Stomach (tissue), 8 donors: ENCODE measurements at regions not wholly inside any gene's neighbourhood (a gene's known extent, or its start where the extent isn't known, plus 50 kb on each side); places are given as distances from the start of the nearest gene placed in this dataset.

Experiments
- DNase-seq, 2 donors: peaks; one replicate each; pipeline versions ENCODE4 v3.0.0 to v3.0.0-alpha.2; 2013 to 2019
- H3K27ac ChIP-seq, 5 donors: fragments of 200-600 bp in 4 of 5; sonication (generic) in 4 of 5; one replicate each; pipeline ENCODE4 v1.5.1; 2013 to 2019; ENCODE audit warnings: mild to moderate bottlenecking in 1 of 5, moderate library complexity in 1 of 5
- H3K27me3 ChIP-seq, 3 donors: fragments of 200-600 bp; sonication (generic); one replicate each; pipeline ENCODE4 v1.5.1; 2017 to 2019; ENCODE audit warnings: mixed run types in 1 of 3
- H3K36me3 ChIP-seq, 4 donors: fragments of 200-600 bp; sonication (generic); 1 replicate in 3 of 4; 2 replicates in 1 of 4; pipeline ENCODE4 v1.5.1; 2016 to 2019
- H3K4me1 ChIP-seq, 4 donors: fragments of 200-600 bp; sonication (generic); one replicate each; pipeline ENCODE4 v1.5.1; 2016 to 2019
- H3K4me3 ChIP-seq, 4 donors: fragments of 200-600 bp; sonication (generic) in 3 of 4; one replicate each; pipeline ENCODE4 v1.5.1; 2016 to 2019; ENCODE audit warnings: mild to moderate bottlenecking in 1 of 4
- H3K9me3 ChIP-seq, 4 donors: fragments of 200-600 bp; sonication (generic); one replicate each; pipeline ENCODE4 v1.5.1; 2016 to 2019
- CTCF ChIP-seq, 7 experiments: fragments of 450-650 bp in 4 of 7; fragments of 200-600 bp in 3 of 7; sonication (generic) in 3 of 7; IDR thresholded peaks; one replicate each; pipeline ENCODE4 v1.5.1; 2016 to 2019; ENCODE audit warnings: antibody characterized with exemption in 7 of 7, control low read depth in 2 of 7, mild to moderate bottlenecking in 1 of 7
- EP300 ChIP-seq: sonication (generic); formaldehyde crosslinking; IDR thresholded peaks from one replicate; pipeline ENCODE4 v1.6.1; 2017; ENCODE audit warnings: antibody characterized with exemption
- POLR2A ChIP-seq, 4 donors: fragments of 450-650 bp; IDR thresholded peaks; one replicate each; pipeline ENCODE4 v1.6.1; 2016; ENCODE audit warnings: antibody characterized with exemption in 4 of 4, control low read depth in 2 of 4, mild to moderate bottlenecking in 1 of 4, moderate library complexity in 1 of 4
- POLR2AphosphoS5 ChIP-seq, 3 donors: sonication (generic); formaldehyde crosslinking; IDR thresholded peaks; one replicate each; pipeline ENCODE4 v1.6.1; 2016; ENCODE audit warnings: antibody characterized with exemption in 3 of 3
- WGBS, 5 donors: extraction: QIAGEN DNeasy Blood & Tissue Kit in 3 of 5; methylation state at CpG; one replicate each; pipeline versions ENCODE4 v1.1.5 to v1.1.7; 2013 to 2018; 5-methylcytosine and 5-hydroxymethylcytosine counted together
- intact Hi-C: fragments of 100-400 bp; cut with DNase I; formaldehyde crosslinking; loops from one replicate; pipeline ENCODE4 v1.15.1; 2023; ENCODE audit warnings: low total_unique reads
- donor health status: healthy with polysubstance abuse.
- donor health status: Bipolar disorder and iron deficiency.
- donor health status: healthy.

DNA sequence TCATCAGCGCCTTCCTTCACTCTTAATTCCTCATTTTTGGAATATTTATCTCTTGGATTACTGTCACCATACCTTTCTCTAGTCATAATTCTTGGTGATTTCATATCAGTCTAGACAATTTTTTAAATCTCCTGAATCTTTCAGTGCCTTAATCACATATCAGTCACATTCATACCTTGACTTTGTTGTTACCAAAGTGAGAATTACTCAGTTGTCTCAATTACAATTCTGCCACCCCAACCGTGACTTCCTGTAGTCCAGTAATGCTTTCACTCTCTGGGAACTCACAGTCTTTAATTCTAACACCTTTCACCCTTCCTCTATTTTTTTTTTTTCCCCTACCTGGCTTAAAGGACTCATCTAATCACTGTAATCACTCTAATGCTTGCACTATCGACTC is 1275.3 kb upstream of the TENM3 start:
- no peak for DNase-seq
- peaks cover 0 to 3% (median 0%) of the 10 kb centered on the region in 4 donors for H3K9me3 ChIP-seq
- H3K4me3 ChIP-seq, result no peak overlapping the region
- 45 to 67% (median 56%) methylated on average over 3 of the region's 3 CpGs for WGBS, 5 donors
- no peaks in the 10 kb centered on the region for H3K4me1 ChIP-seq
- TF ChIP-seq EP300 (no peak), POLR2AphosphoS5 (IDR thresholded peaks at IDR 0.05) (no peak), CTCF (IDR thresholded peaks at IDR 0.05) (no peak), POLR2A (IDR thresholded peaks at IDR 0.05) (no peak)
- no peaks in the 10 kb centered on the region for H3K36me3 ChIP-seq
- intact Hi-C loops, result no loop called here
- H3K27ac ChIP-seq, result no peak overlapping the region
- no peaks in the 10 kb centered on the region for H3K27me3 ChIP-seq

GRCh38 chr4:180973894-180974293 is 1269.3 kb upstream of the TENM3 start:
- WGBS, 5 donors, result 80 to 91% (median 85%) methylated on average over 4 of the region's 4 CpGs
- Histone ChIP-seq H3K27me3 (no peaks in the 10 kb centered on the region), H3K27ac (no peak overlapping the region), H3K4me3 (no peak overlapping the region), H3K4me1 (no peaks in the 10 kb centered on the region), H3K36me3 (no peaks in the 10 kb centered on the region), H3K9me3 (no peaks in the 10 kb centered on the region)
- intact Hi-C loops, result no loop called here
- no peak for DNase-seq
- TF ChIP-seq CTCF (IDR thresholded peaks at IDR 0.05) (no peak), EP300 (no peak), POLR2A (IDR thresholded peaks at IDR 0.05) (no peak), POLR2AphosphoS5 (IDR thresholded peaks at IDR 0.05) (no peak)

- H3K27ac ChIP-seq, result no peak overlapping the region
- H3K9me3 ChIP-seq, result peaks cover 0 to 7% (median 0%) of the 10 kb centered on the region in 4 donors
- DNase-seq, result no peak
- no peaks in the 10 kb centered on the region for H3K4me1 ChIP-seq
- 79 to 92% (median 86%) methylated on average over 3 of the region's 3 CpGs for WGBS, 5 donors
- TF ChIP-seq POLR2A (IDR thresholded peaks at IDR 0.05) (no peak), CTCF (IDR thresholded peaks at IDR 0.05) (no peak), EP300 (no peak), POLR2AphosphoS5 (IDR thresholded peaks at IDR 0.05) (no peak)
- H3K4me3 ChIP-seq, result no peak overlapping the region
- H3K36me3 ChIP-seq, result no peaks in the 10 kb centered on the region
- intact Hi-C loops, result no loop called here
- H3K27me3 ChIP-seq, result no peaks in the 10 kb centered on the region
These were observed 1252.3 kb upstream of the TENM3 start for GRCh38 chr4:180990931-180991330.

- Histone ChIP-seq H3K4me3 (no peak overlapping the region), H3K36me3 (no peaks in the 10 kb centered on the region), H3K9me3 (peaks cover 0 to 7% (median 0%) of the 10 kb centered on the region in 4 donors), H3K27ac (no peak overlapping the region), H3K27me3 (no peaks in the 10 kb centered on the region), H3K4me1 (no peaks in the 10 kb centered on the region)
- 28 to 52% (median 35%) methylated on average over 1 of the region's 1 CpG for WGBS, 5 donors
- no peak for DNase-seq
- TF ChIP-seq POLR2A (IDR thresholded peaks at IDR 0.05), result no peak
- TF ChIP-seq CTCF (IDR thresholded peaks at IDR 0.05), result no peak
- no peak for TF ChIP-seq POLR2AphosphoS5 (IDR thresholded peaks at IDR 0.05)
- TF ChIP-seq EP300, result no peak
- intact Hi-C loops, result no loop called here
These were observed 1249.9 kb upstream of the TENM3 start for GRCh38 chr4:180993244-180993836.
